LHCN-M2 (cell line): ENCODE measurements at regions not wholly inside any gene's neighbourhood (a gene's known extent, or its start where the extent isn't known, plus 50 kb on each side); places are given as distances from the start of the nearest gene placed in this dataset.

Experiments
- DNase-seq: peaks from one replicate; pipeline ENCODE4 v3.0.0-alpha.2; 2012; ENCODE audit warnings: low read depth

- no peak for DNase-seq
Measured at GRCh38 chr5:30846171-30846570, 347.3 kb upstream of the CDH6 start.

- DNase-seq = no peak
Measured at GRCh38 chr5:30845194-30845593, 348.3 kb upstream of the CDH6 start.

- no peak for DNase-seq
Measured at GRCh38 chr5:30843541-30843940, 349.9 kb upstream of the CDH6 start.

- DNase-seq = no peak
Measured at GRCh38 chr5:30839956-30840355, 353.5 kb upstream of the CDH6 start.

- DNase-seq = no peak
Measured at GRCh38 chr5:30838936-30839496, 354.5 kb upstream of the CDH6 start.

GRCh38 chr5:30832519-30832918 is 361.0 kb upstream of the CDH6 start:
- no peak for DNase-seq

GRCh38 chr5:30831605-30832004 is 361.9 kb upstream of the CDH6 start:
- no peak for DNase-seq

GRCh38 chr5:30831123-30831522 is 362.4 kb upstream of the CDH6 start:
- DNase-seq = no peak

- no peak for DNase-seq
Measured at GRCh38 chr5:30811298-30811697, 382.2 kb upstream of the CDH6 start.

GRCh38 chr5:30809933-30810332 is 383.6 kb upstream of the CDH6 start:
- no peak for DNase-seq

- DNase-seq = no peak
Measured at GRCh38 chr5:30808996-30809395, 384.5 kb upstream of the CDH6 start.

GRCh38 chr5:30804739-30805505 is 388.6 kb upstream of the CDH6 start:
- no peak for DNase-seq

- no peak for DNase-seq
Measured at GRCh38 chr5:30802961-30803705, 390.4 kb upstream of the CDH6 start.

GRCh38 chr5:30781643-30782042 is 411.8 kb upstream of the CDH6 start:
- no peak for DNase-seq

- no peak for DNase-seq
Measured at GRCh38 chr5:30768056-30768690, 425.3 kb upstream of the CDH6 start.

GRCh38 chr5:30765706-30766105 is 427.8 kb upstream of the CDH6 start:
- no peak for DNase-seq

GRCh38 chr5:30765227-30765626 is 428.3 kb upstream of the CDH6 start:
- DNase-seq = no peak

- no peak for DNase-seq
Measured at GRCh38 chr5:30764704-30765103, 428.8 kb upstream of the CDH6 start.

- no peak for DNase-seq
Measured at GRCh38 chr5:30759731-30760130, 433.8 kb upstream of the CDH6 start.

GRCh38 chr5:30752015-30752414 is 441.5 kb upstream of the CDH6 start:
- no peak for DNase-seq

- DNase-seq = no peak
Measured at GRCh38 chr5:30749971-30750370, 443.5 kb upstream of the CDH6 start.

GRCh38 chr5:30747412-30747811 is 446.1 kb upstream of the CDH6 start:
- DNase-seq = no peak
